Testis (tissue), 2 donors: ENCODE measurements at regions not wholly inside any gene's neighbourhood (a gene's known extent, or its start where the extent isn't known, plus 50 kb on each side); places are given as distances from the start of the nearest gene placed in this dataset.

Experiments
- CTCF ChIP-seq, 3 experiments: fragments of 450-650 bp in 2 of 3; fragments of 200-600 bp in 1 of 3; sonication (generic) in 1 of 3; IDR thresholded peaks; one replicate each; pipeline ENCODE4 v1.5.1; 2016 to 2019; ENCODE audit warnings: antibody characterized with exemption in 3 of 3, mild to moderate bottlenecking in 2 of 3, moderate library complexity in 1 of 3
- POLR2A ChIP-seq: fragments of 450-650 bp; IDR thresholded peaks from one replicate; pipeline ENCODE4 v1.6.1; 2017; ENCODE audit warnings: antibody characterized with exemption, mild to moderate bottlenecking, moderate library complexity

- no peak for TF ChIP-seq CTCF (IDR thresholded peaks at IDR 0.05)
- no peak for TF ChIP-seq POLR2A
Measured at GRCh38 chr20:12883507-12883885, 125.3 kb upstream of the SPTLC3 start.
